NCI-H146 treated with DMSO at 0.1 percent for 48 hours (cell line): ENCODE measurements at regions not wholly inside any gene's neighbourhood (a gene's known extent, or its start where the extent isn't known, plus 50 kb on each side); places are given as distances from the start of the nearest gene placed in this dataset.
"Not testable (repeated sequence)": the region's sequence is repeated elsewhere in the genome, so short reads cannot be mapped to it uniquely, and the experiment has no call there.

ENCODE experiments used
- DNase-seq: peaks from one replicate; lab custom pipeline; 2025; ENCODE audit not compliant: unreplicated experiment; lab: John Stamatoyannopoulos, UW

- no peak for DNase-seq
Measured at GRCh38 chrX:128992107-128992971, 531.0 kb downstream of the SMARCA1 start.

- DNase-seq, result peak; percentile 29
Measured at GRCh38 chrX:128975745-128976144, 547.5 kb downstream of the SMARCA1 start.

- DNase-seq, result no peak
Measured at GRCh38 chrX:128973033-128973432, 550.3 kb downstream of the SMARCA1 start.

- DNase-seq, result no peak
Measured at GRCh38 chrX:128961290-128961689, 562.0 kb downstream of the SMARCA1 start.

GRCh38 chrX:128954697-128955096 is 568.6 kb downstream of the SMARCA1 start:
- DNase-seq, result not testable (repeated sequence)

GRCh38 chrX:128931071-128931470 is 592.2 kb downstream of the SMARCA1 start:
- DNase-seq, result no peak

GRCh38 chrX:128929271-128930057 is 593.8 kb downstream of the SMARCA1 start:
- peak; percentile 51 for DNase-seq

- DNase-seq, result peak; percentile 2
Measured at GRCh38 chrX:128928636-128929035, 594.7 kb downstream of the SMARCA1 start.

- DNase-seq, result no peak
Measured at GRCh38 chrX:128927363-128927762, 595.9 kb downstream of the SMARCA1 start.

GRCh38 chrX:128906753-128907152 is 616.5 kb downstream of the SMARCA1 start:
- DNase-seq, result no peak

GRCh38 chrX:128901018-128901417 is 622.3 kb downstream of the SMARCA1 start:
- no peak for DNase-seq

GRCh38 chrX:128897621-128898020 is 625.7 kb downstream of the SMARCA1 start:
- DNase-seq, result no peak

- no peak for DNase-seq
Measured at GRCh38 chrX:128891554-128891953, 631.7 kb downstream of the SMARCA1 start.

GRCh38 chrX:128884430-128884829 is 638.9 kb downstream of the SMARCA1 start:
- no peak for DNase-seq

GRCh38 chrX:128883650-128884049 is 639.6 kb downstream of the SMARCA1 start:
- DNase-seq, result no peak

- DNase-seq, result no peak
Measured at GRCh38 chrX:128870361-128870760, 652.9 kb downstream of the SMARCA1 start.

GRCh38 chrX:128862557-128862956 is 660.7 kb downstream of the SMARCA1 start:
- DNase-seq, result no peak

GRCh38 chrX:128848374-128848773 is 674.9 kb downstream of the SMARCA1 start:
- DNase-seq, result no peak

- DNase-seq, result no peak
Measured at GRCh38 chrX:128846385-128846784, 676.9 kb downstream of the SMARCA1 start.

GRCh38 chrX:128818690-128819089 is 704.6 kb downstream of the SMARCA1 start:
- no peak for DNase-seq

- no peak for DNase-seq
Measured at GRCh38 chrX:128816919-128817318, 706.4 kb downstream of the SMARCA1 start.

- no peak for DNase-seq
Measured at GRCh38 chrX:128807367-128807766, 715.9 kb downstream of the SMARCA1 start.
